ENCODE measurements at regions not wholly inside any gene's neighbourhood (a gene's known extent, or its start where the extent isn't known, plus 50 kb on each side); places are given as distances from the start of the nearest gene placed in this dataset.

GRCh38 chr2:126801473-126801872, 97.2 kb upstream of the TEX51 start:
- H3K9me3 ChIP-seq (ENCODE audit: control insufficient read depth in 1 of 2, low read length in 2 of 2) = no peaks in the 10 kb centered on the region
- no peaks in the 10 kb centered on the region for H3K36me3 ChIP-seq (ENCODE audit: control insufficient read depth in 1 of 2, insufficient read depth in 2 of 2, low read length in 2 of 2)
- H3K9ac ChIP-seq (ENCODE audit: low read depth in 1 of 2, low read length in 2 of 2) = no peak overlapping the region

GRCh38 chr2:126802316-126802715, 96.4 kb upstream of the TEX51 start:
- no peak overlapping the region for H3K4me3 ChIP-seq (ENCODE audit: low read depth in 1 of 2, low read length in 2 of 2)

More at GRCh38 chr2:126801473-126801872, 97.2 kb upstream of the TEX51 start:
- H3K27me3 ChIP-seq (ENCODE audit: control insufficient read depth in 1 of 2, insufficient read depth in 2 of 2, low read length in 2 of 2) = no peaks in the 10 kb centered on the region
- no peak overlapping the region for H3K27ac ChIP-seq (ENCODE audit: low read depth, low read length)
- no peak overlapping the region for H3K4me3 ChIP-seq (ENCODE audit: low read depth in 1 of 2, low read length in 2 of 2)
- H3K4me1 ChIP-seq (ENCODE audit: control insufficient read depth in 1 of 2, insufficient read depth in 2 of 2, low read length in 2 of 2) = peaks cover 16 to 20% of the 10 kb centered on the region in 2 donors

GRCh38 chr2:126802774-126803433, 95.8 kb upstream of the TEX51 start:
- no peak overlapping the region for H3K4me3 ChIP-seq (ENCODE audit: low read depth in 1 of 2, low read length in 2 of 2)
- peaks cover 16 to 20% of the 10 kb centered on the region in 2 donors for H3K4me1 ChIP-seq (ENCODE audit: control insufficient read depth in 1 of 2, insufficient read depth in 2 of 2, low read length in 2 of 2)
- no peaks in the 10 kb centered on the region for H3K27me3 ChIP-seq (ENCODE audit: control insufficient read depth in 1 of 2, insufficient read depth in 2 of 2, low read length in 2 of 2)
- no peak overlapping the region for H3K27ac ChIP-seq (ENCODE audit: low read depth, low read length)
- no peak overlapping the region for H3K9ac ChIP-seq (ENCODE audit: low read depth in 1 of 2, low read length in 2 of 2)
- H3K9me3 ChIP-seq (ENCODE audit: control insufficient read depth in 1 of 2, low read length in 2 of 2) = peaks cover 0 to 3% of the 10 kb centered on the region in 2 donors
- H3K36me3 ChIP-seq (ENCODE audit: control insufficient read depth in 1 of 2, insufficient read depth in 2 of 2, low read length in 2 of 2) = no peaks in the 10 kb centered on the region

More at GRCh38 chr2:126802316-126802715, 96.4 kb upstream of the TEX51 start:
- H3K4me1 ChIP-seq (ENCODE audit: control insufficient read depth in 1 of 2, insufficient read depth in 2 of 2, low read length in 2 of 2) = peaks cover 16 to 20% of the 10 kb centered on the region in 2 donors
- H3K27ac ChIP-seq (ENCODE audit: low read depth, low read length) = no peak overlapping the region
- no peak overlapping the region for H3K9ac ChIP-seq (ENCODE audit: low read depth in 1 of 2, low read length in 2 of 2)
- no peaks in the 10 kb centered on the region for H3K36me3 ChIP-seq (ENCODE audit: control insufficient read depth in 1 of 2, insufficient read depth in 2 of 2, low read length in 2 of 2)
- no peaks in the 10 kb centered on the region for H3K27me3 ChIP-seq (ENCODE audit: control insufficient read depth in 1 of 2, insufficient read depth in 2 of 2, low read length in 2 of 2)
- H3K9me3 ChIP-seq (ENCODE audit: control insufficient read depth in 1 of 2, low read length in 2 of 2) = peaks cover 0 to 3% of the 10 kb centered on the region in 2 donors

- H3K4me1 ChIP-seq (ENCODE audit: control insufficient read depth in 1 of 2, insufficient read depth in 2 of 2, low read length in 2 of 2) = peaks cover 16 to 20% of the 10 kb centered on the region in 2 donors
- H3K36me3 ChIP-seq (ENCODE audit: control insufficient read depth in 1 of 2, insufficient read depth in 2 of 2, low read length in 2 of 2) = no peaks in the 10 kb centered on the region
- H3K9ac ChIP-seq (ENCODE audit: low read depth in 1 of 2, low read length in 2 of 2) = no peak overlapping the region
- H3K4me3 ChIP-seq (ENCODE audit: low read depth in 1 of 2, low read length in 2 of 2) = no peak overlapping the region
- peaks cover 0 to 3% of the 10 kb centered on the region in 2 donors for H3K9me3 ChIP-seq (ENCODE audit: control insufficient read depth in 1 of 2, low read length in 2 of 2)
- H3K27ac ChIP-seq (ENCODE audit: low read depth, low read length) = no peak overlapping the region
- no peaks in the 10 kb centered on the region for H3K27me3 ChIP-seq (ENCODE audit: control insufficient read depth in 1 of 2, insufficient read depth in 2 of 2, low read length in 2 of 2)
Observed at GRCh38 chr2:126803434-126803775, 95.3 kb upstream of the TEX51 start.

GRCh38 chr2:126804347-126804746, 94.3 kb upstream of the TEX51 start:
- peaks cover 16 to 20% of the 10 kb centered on the region in 2 donors for H3K4me1 ChIP-seq (ENCODE audit: control insufficient read depth in 1 of 2, insufficient read depth in 2 of 2, low read length in 2 of 2)
- H3K9ac ChIP-seq (ENCODE audit: low read depth in 1 of 2, low read length in 2 of 2) = no peak overlapping the region
- no peak overlapping the region for H3K27ac ChIP-seq (ENCODE audit: low read depth, low read length)
- H3K27me3 ChIP-seq (ENCODE audit: control insufficient read depth in 1 of 2, insufficient read depth in 2 of 2, low read length in 2 of 2) = no peaks in the 10 kb centered on the region
- no peak overlapping the region for H3K4me3 ChIP-seq (ENCODE audit: low read depth in 1 of 2, low read length in 2 of 2)
- H3K9me3 ChIP-seq (ENCODE audit: control insufficient read depth in 1 of 2, low read length in 2 of 2) = peaks cover 0 to 3% of the 10 kb centered on the region in 2 donors
- no peaks in the 10 kb centered on the region for H3K36me3 ChIP-seq (ENCODE audit: control insufficient read depth in 1 of 2, insufficient read depth in 2 of 2, low read length in 2 of 2)

GRCh38 chr2:126808929-126809328, 89.8 kb upstream of the TEX51 start:
- no peak overlapping the region for H3K27ac ChIP-seq (ENCODE audit: low read depth, low read length)
- no peaks in the 10 kb centered on the region for H3K36me3 ChIP-seq (ENCODE audit: control insufficient read depth in 1 of 2, insufficient read depth in 2 of 2, low read length in 2 of 2)
- H3K9me3 ChIP-seq (ENCODE audit: control insufficient read depth in 1 of 2, low read length in 2 of 2) = peaks cover 0 to 3% of the 10 kb centered on the region in 2 donors
- H3K27me3 ChIP-seq (ENCODE audit: control insufficient read depth in 1 of 2, insufficient read depth in 2 of 2, low read length in 2 of 2) = no peaks in the 10 kb centered on the region
- no peaks in the 10 kb centered on the region for H3K4me1 ChIP-seq (ENCODE audit: control insufficient read depth in 1 of 2, insufficient read depth in 2 of 2, low read length in 2 of 2)
- no peak overlapping the region for H3K4me3 ChIP-seq (ENCODE audit: low read depth in 1 of 2, low read length in 2 of 2)
- H3K9ac ChIP-seq (ENCODE audit: low read depth in 1 of 2, low read length in 2 of 2) = no peak overlapping the region

GRCh38 chr2:126809340-126809739, 89.3 kb upstream of the TEX51 start:
- H3K36me3 ChIP-seq (ENCODE audit: control insufficient read depth in 1 of 2, insufficient read depth in 2 of 2, low read length in 2 of 2) = no peaks in the 10 kb centered on the region
- no peak overlapping the region for H3K27ac ChIP-seq (ENCODE audit: low read depth, low read length)
- H3K27me3 ChIP-seq (ENCODE audit: control insufficient read depth in 1 of 2, insufficient read depth in 2 of 2, low read length in 2 of 2) = no peaks in the 10 kb centered on the region

GRCh38 chr2:126810001-126810400, 88.7 kb upstream of the TEX51 start:
- H3K9ac ChIP-seq (ENCODE audit: low read depth in 1 of 2, low read length in 2 of 2) = no peak overlapping the region
- H3K9me3 ChIP-seq (ENCODE audit: control insufficient read depth in 1 of 2, low read length in 2 of 2) = peaks cover 0 to 3% of the 10 kb centered on the region in 2 donors
- H3K4me3 ChIP-seq (ENCODE audit: low read depth in 1 of 2, low read length in 2 of 2) = no peak overlapping the region
- H3K36me3 ChIP-seq (ENCODE audit: control insufficient read depth in 1 of 2, insufficient read depth in 2 of 2, low read length in 2 of 2) = no peaks in the 10 kb centered on the region
- no peaks in the 10 kb centered on the region for H3K4me1 ChIP-seq (ENCODE audit: control insufficient read depth in 1 of 2, insufficient read depth in 2 of 2, low read length in 2 of 2)
- no peaks in the 10 kb centered on the region for H3K27me3 ChIP-seq (ENCODE audit: control insufficient read depth in 1 of 2, insufficient read depth in 2 of 2, low read length in 2 of 2)
- H3K27ac ChIP-seq (ENCODE audit: low read depth, low read length) = no peak overlapping the region

More at GRCh38 chr2:126809340-126809739, 89.3 kb upstream of the TEX51 start:
- Histone ChIP-seq H3K4me1 (ENCODE audit: control insufficient read depth in 1 of 2, insufficient read depth in 2 of 2, low read length in 2 of 2) (no peaks in the 10 kb centered on the region), H3K9me3 (ENCODE audit: control insufficient read depth in 1 of 2, low read length in 2 of 2) (peaks cover 0 to 3% of the 10 kb centered on the region in 2 donors), H3K4me3 (ENCODE audit: low read depth in 1 of 2, low read length in 2 of 2) (no peak overlapping the region), H3K9ac (ENCODE audit: low read depth in 1 of 2, low read length in 2 of 2) (no peak overlapping the region)

- Histone ChIP-seq H3K9ac (ENCODE audit: low read depth in 1 of 2, low read length in 2 of 2) (no peak overlapping the region), H3K4me3 (ENCODE audit: low read depth in 1 of 2, low read length in 2 of 2) (no peak overlapping the region), H3K27ac (ENCODE audit: low read depth, low read length) (no peak overlapping the region), H3K36me3 (ENCODE audit: control insufficient read depth in 1 of 2, insufficient read depth in 2 of 2, low read length in 2 of 2) (no peaks in the 10 kb centered on the region), H3K9me3 (ENCODE audit: control insufficient read depth in 1 of 2, low read length in 2 of 2) (peaks cover 0 to 3% of the 10 kb centered on the region in 2 donors), H3K4me1 (ENCODE audit: control insufficient read depth in 1 of 2, insufficient read depth in 2 of 2, low read length in 2 of 2) (no peaks in the 10 kb centered on the region), H3K27me3 (ENCODE audit: control insufficient read depth in 1 of 2, insufficient read depth in 2 of 2, low read length in 2 of 2) (no peaks in the 10 kb centered on the region)
Observed at GRCh38 chr2:126811101-126811500, 87.6 kb upstream of the TEX51 start.

- H3K9ac ChIP-seq (ENCODE audit: low read depth in 1 of 2, low read length in 2 of 2) = no peak overlapping the region
Observed at GRCh38 chr2:126817172-126817571, 81.5 kb upstream of the TEX51 start.

More at GRCh38 chr2:126817172-126817571, 81.5 kb upstream of the TEX51 start:
- Histone ChIP-seq H3K4me1 (ENCODE audit: control insufficient read depth in 1 of 2, insufficient read depth in 2 of 2, low read length in 2 of 2) (no peaks in the 10 kb centered on the region), H3K27ac (ENCODE audit: low read depth, low read length) (no peak overlapping the region), H3K9me3 (ENCODE audit: control insufficient read depth in 1 of 2, low read length in 2 of 2) (no peaks in the 10 kb centered on the region), H3K4me3 (ENCODE audit: low read depth in 1 of 2, low read length in 2 of 2) (no peak overlapping the region), H3K36me3 (ENCODE audit: control insufficient read depth in 1 of 2, insufficient read depth in 2 of 2, low read length in 2 of 2) (no peaks in the 10 kb centered on the region), H3K27me3 (ENCODE audit: control insufficient read depth in 1 of 2, insufficient read depth in 2 of 2, low read length in 2 of 2) (no peaks in the 10 kb centered on the region)
